IPS DF 19.7 (cell line): ENCODE measurements at regions not wholly inside any gene's neighbourhood (a gene's known extent, or its start where the extent isn't known, plus 50 kb on each side); places are given as distances from the start of the nearest gene placed in this dataset.
"Not testable (repeated sequence)": the region's sequence is repeated elsewhere in the genome, so short reads cannot be mapped to it uniquely, and the experiment has no call there.

ENCODE experiments used
- DNase-seq: peaks from one replicate; pipeline ENCODE4 v3.0.0-alpha.2; 2013; ENCODE audit warnings: low read depth, low spot score

DNA sequence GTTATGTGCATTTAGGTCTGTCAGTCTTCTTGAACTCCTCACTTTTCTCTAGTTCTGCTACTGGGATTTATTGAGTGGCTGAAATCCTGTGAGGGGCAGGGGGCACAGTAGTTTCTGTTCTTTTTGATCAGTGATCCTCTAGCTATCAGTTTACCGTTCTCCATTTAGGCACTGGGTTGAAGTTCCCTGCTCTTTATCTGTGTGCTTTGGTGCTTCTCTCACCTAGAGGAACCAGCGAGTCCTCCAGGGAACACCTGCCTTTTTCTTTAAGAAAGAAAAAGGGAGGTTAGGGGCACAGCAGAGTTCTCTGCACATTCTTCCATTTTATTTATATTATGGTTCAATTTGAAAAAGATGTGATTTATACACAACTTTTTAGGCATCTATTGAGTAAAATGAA, 503.0 kb upstream of the AGA start:
- no peak for DNase-seq

DNA sequence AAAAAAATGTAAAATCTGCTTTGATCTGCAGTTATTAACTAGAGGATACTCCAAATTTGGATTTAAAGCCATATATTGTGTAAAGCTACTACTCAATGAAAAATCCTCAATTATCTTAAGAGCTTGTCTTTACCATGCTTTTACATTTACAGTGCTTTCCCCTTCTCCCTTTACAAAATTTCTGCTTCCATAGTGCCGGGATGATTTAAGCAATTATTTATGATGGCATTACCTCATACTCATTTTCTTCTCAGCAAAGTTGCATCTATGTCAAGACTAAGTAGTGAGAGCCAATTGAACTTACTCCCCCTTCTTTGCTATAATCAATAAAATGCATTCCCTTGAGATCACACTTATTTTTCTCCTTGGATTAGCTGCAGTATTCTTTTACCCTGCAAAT, 505.4 kb upstream of the AGA start:
- no peak for DNase-seq

DNA sequence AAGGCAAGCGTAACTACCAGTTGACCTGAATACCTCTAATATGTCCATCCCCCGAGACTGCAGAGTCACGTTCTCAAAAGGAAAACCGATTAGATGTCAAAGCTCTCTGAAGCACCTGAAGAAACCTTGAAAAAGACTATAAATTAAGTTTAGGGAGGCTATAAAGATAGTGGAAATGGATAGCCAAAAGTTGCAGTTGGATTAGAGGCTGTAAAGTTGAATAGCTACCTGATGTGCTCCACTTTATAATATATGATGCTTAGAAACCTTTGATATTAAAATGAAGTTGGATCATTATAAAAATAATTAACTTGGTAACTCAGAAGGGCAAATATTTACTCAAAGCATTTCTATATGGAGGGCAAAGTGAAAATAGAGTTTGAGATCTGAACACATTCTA, 506.6 kb upstream of the AGA start:
- DNase-seq: no peak

DNA sequence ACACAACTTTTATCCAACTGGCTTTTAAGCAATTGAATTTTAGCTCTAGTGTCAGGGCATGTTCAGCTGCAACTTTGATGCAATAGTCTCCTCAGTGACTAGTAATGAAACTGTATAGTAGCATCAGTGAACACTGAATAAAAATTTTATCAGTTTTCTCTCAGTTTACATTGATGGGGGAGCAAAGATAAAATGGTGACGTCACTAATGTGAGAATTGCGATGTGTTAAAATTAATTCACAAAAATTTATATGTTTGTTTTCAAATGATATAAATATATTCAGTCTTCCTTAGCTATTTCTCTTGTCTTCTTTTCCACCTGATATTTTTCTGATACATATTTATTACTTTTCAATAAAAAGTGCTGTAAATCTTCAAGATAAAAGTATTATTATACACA, 508.8 kb upstream of the AGA start:
- DNase-seq: no peak

DNA sequence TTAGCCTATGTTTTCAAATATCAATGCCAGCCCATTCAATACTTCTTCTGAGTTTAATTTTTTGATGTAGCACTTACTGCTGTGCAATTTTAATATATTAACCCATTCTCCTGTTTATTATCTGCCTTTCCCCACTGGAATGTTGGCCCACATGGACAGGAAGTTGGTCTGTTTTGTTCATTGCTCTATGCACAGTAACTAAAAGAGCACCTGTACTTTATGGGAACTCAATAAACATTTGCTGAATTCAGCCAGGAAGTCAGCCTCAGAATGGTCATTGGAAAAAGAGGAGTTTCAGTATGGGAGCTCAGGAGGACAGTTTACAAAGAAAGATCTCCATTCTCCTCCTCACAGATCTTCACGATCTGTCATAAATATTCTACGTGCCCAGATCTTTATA, 510.5 kb upstream of the AGA start:
- no peak for DNase-seq

DNA sequence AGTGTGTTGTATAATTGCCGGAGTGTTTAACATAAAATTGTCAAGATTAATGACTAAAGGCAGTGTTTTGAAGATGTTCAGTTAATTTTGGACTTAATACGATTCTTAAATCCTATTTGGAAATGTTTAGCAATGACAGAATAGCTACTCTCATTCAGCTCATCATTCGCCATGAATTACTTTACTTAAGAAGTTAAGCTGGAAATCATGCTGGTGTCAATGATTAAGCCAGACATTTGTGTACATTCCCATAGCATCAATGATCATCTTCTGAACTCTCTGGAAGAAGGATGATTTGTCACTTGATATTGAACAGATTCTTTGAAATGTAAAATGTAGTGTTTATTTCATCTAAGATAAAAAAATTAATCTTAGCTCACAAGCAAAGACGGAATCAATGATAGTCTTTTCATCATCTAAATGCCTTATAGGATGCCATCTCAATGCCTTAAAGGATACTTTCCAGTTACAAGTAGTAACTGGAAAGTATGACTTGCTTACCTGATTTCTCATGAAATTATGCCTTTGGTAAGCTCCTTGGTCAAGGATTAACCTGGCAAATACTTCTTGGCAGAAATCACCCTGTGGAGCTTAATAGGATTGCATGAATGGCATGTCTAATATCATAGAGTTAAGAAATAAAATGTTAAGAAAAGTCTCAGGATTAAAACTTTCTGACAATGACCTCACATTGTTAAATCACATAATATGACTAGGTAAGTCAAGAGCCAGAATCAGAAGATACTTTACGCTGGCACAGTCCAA, 515.5 kb upstream of the AGA start:
- DNase-seq: no peak

DNA sequence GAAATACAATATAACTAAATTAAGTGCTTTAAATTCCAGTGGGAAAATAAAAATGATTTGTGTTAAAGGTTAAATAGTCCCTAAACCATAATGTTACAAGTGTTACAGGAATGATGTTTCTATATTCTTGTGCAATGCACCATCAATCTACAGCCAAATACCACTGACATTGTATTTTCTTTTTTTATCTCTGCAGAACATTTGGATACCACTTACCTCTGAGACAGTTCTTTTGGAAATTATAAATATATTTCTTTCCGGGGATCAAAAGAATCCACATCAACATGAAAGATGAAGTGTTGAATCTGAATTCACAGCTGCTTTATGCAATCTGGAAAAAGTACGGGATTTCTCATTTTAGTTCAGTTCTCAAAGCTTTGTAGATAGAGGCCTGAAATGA, 518.3 kb upstream of the AGA start:
- DNase-seq: no peak

DNA sequence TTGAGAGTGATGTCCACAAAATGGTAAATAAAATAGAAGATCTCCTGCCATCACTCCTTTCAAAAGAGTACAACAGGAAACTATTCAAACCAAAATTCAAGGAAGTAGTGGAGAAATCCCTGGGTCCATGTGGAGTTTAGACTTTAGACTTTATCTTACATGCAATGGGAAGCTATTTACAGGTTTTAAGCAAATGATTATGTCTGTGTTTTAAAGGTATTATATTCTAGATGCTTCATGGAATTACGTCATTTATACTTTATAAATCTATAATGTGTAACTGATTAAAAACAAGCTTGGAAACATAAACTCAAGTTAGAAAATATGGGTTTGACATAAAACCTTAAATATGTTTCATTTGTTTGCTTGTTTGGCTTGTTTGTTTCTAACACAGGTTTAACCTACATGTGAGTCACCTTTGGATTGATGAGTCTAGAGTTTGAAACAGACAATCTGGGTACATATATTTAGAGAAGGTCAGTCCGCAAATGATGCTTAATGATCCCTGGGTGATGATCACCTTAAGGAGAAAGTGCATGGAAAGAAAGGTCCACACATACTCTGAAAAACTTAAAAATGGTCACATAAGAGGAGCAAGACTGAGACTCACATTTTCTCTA, 519.6 kb upstream of the AGA start:
- no peak for DNase-seq

DNA sequence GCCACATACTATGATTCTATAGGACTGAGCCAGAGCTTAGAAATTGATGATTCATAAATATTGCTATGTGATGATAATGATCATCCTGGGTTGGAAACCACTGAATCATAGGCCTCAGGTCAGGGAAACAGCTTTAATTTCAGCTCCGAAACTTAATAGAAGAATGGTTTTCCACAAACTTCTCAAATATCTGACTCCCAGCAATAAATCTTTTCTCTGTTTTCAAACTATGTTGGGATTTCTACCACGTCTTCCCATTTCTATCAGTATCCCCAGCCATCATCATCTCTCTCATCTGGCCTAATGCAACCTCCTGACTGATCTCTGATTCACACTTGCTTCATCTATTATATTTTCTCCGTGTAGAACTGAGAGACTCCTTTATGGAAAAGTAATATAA, 521.8 kb upstream of the AGA start:
- no peak for DNase-seq

DNA sequence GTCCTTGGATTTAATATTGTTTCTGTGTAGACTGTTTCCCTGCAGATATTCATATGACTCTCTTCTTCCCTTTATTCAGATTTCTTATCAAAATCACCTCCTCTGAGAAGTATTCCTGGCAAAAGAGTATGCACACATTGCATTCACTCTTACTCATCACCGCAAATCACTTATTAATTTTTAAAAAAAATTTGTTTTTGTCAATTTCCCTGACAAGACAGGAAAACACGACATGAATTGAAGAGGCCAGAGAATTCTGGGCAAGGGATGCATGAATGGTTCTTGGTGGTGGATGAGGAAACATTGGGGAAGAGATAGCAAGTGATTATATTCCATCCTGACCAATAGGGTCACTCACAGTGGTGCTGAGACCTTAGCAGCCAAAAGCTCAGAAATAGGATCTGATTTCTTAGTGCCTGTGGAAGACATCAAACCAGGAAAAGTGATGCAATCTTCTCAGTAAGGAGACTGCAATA, 522.5 kb upstream of the AGA start:
- DNase-seq: no peak

DNA sequence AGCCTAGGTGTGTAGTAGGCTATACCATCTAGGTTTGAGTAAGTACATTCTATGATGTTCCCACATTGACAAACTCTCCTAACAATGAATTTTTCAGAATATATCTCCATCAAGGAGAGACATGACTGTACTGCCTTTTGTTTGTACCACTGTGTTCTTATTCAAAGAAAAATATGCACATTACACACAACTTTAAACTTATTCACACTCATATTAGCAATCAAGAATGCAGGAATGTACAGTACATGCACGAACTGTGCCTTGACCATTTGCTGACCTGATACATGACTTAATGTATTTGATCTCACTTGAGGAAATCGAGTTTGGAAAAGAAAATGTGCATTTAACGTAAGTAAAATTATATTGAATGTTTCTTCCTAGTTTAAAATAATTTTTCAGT, 525.1 kb upstream of the AGA start:
- DNase-seq: no peak

DNA sequence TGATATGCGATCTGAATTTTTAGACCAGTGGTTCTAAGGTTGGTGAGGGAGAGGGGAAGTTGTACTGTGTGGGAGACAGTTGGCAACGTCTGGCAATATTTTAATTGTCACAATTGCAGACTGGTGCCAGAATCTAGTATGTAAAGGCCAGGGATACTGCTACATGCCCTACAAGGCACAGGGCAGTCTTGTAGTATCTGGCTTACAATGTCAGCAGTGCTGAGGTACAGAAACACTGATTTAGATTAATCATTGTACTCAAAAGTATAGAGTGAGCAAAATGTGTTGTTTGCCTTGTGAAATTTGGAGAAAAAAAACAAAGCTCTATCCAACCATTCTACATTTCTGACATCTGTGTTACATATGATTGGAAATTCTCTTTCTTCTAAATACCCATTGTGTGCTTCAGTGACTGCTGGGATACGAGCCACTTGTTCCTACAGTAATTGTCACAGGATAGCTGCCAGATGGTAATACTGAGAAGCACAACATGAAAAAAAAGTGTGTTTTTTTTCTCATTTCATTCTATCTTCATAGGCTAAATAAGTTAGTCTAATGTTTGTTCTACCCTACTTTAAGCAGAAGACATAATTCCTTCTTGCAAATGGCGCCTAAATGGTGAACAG, 526.7 kb upstream of the AGA start:
- DNase-seq: no peak

DNA sequence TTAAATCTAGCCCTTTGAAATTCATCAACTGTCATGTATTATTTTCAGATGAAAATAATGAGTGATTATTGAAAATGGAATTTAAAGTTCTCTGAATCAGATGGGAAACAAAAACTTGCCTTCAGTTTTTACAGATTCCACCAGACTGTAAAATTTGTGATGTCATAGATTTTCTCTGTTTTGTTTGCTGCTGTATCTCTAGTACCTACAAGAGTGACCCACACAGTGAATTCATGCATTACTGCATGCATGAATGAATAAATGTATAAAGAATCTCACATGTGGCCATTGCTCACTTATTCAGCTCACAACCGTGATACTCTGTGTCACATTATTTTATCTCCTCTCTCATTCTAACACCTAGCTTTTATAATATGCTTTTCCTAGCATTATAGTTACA, 532.2 kb upstream of the AGA start:
- DNase-seq: no peak

DNA sequence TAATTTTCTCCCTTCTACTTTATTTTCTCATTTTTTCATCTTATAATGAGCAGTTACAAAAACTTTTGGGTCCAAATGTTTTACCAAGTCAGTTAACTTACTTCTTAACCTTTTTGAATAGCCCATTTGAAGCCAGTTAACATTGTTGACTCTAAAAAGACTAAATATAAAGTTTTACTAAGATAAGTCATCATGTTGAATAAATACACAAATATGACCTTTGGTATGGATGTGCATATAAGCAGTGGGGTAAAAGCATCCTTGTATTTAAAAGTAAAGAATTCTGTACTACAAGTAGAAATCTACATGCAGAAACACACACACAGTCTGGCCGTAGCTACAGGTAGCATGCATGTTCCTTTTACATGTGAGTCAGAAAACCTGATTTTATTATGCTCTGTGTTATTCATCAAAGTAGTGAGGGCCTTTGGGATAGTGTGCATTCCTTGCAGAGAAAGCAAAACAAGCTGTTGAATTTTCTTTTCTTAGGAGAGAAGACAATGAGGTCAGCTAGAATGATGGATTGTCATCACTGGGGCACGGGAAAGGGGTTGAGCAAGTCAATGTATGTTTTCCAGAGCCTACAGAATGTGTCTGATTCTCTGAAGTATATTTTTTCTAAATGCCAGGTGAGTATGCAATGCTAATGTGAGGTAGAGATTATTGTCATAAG, 533.2 kb upstream of the AGA start:
- no peak for DNase-seq

DNA sequence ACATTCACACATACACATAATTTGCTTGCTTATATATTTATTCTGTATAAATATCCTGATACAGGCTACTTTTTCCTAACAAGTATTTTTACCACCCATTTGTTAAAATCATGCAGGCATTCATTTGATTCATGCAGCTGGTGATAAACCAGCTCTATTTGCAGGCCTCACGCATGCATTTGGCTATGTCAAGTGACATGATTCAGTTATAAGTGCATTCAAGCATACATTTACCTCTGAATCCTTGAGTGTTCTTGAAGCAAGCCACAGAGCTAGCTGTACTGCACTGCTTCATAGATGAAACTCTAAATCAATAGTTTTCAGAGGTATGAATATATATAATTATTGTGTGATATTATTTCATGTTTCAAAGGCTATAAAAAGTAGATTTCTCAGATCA, 544.0 kb upstream of the AGA start:
- DNase-seq: no peak

DNA sequence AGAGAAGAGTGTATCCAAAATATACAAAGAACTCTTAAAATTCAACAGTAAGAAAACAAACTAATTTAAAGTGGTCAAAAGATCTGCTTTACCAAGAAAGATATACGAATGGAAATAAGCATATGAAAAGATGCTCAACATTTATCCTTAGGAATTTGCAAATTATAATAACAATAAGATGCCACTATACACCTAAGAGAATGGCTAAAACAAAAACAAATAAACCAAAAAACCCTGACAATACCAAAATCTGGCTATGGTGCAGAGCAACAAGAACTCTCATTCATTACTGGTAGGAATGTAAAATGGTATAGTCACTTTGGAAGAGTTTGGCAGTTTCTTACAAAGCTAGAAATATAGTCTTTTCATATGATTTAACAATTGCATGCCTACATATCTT, 545.7 kb upstream of the AGA start:
- DNase-seq: no peak

DNA sequence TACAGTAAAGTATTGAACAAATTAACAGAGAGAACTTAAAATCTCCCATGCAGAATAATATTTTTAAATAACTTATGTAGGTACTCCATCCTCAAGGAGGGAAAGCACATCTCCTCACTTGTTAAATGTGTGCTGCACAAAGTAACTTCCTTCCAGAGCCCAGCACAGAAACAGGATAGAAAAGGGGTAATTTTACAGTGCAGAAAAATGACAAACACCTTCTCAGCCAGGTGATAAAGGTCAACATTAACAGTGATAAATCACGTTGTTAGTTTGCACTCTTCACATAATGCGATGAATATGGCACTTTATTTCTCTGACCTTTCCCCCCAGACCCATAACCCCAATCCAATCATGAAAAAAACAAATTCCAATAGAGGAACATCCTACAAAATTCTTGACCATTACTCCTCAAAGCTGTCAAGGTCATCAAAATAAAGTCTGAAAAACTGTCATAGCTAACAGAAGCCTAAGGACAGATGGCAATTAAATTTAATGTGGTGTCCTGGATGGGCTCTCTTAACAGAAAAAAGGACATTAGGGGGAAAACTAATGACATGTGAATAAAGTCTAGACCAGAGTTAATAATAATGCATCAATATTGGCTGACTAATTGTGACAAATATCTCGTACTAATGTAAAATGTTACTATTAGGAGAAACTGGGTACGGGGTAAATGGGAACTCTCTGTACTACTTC, 547.4 kb upstream of the AGA start:
- no peak for DNase-seq

DNA sequence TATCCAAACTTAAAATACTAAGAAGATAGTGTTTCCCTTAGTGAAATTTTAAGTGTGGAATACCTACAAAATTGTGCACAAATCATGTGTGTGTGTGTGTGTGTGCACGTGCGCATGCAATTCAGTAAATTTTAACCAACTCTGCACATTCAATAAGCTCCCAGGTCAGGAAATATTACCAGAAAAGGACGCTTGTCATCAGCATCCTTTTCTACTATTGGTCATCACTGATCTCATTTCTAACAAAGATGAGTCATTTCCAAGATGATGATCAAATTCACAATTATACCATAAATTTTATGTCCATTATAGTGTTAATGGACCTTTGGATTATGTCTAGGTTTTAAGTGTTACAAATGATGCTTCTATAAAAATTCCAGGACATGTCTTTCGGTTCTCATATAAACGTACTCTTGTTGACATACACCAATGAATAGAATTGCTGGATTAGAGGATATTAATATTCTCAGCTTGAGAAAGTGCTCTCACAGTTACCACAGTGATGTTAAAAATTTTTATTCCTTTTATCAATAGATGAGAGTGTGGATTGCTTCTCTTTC, 560.9 kb upstream of the AGA start:
- no peak for DNase-seq

DNA sequence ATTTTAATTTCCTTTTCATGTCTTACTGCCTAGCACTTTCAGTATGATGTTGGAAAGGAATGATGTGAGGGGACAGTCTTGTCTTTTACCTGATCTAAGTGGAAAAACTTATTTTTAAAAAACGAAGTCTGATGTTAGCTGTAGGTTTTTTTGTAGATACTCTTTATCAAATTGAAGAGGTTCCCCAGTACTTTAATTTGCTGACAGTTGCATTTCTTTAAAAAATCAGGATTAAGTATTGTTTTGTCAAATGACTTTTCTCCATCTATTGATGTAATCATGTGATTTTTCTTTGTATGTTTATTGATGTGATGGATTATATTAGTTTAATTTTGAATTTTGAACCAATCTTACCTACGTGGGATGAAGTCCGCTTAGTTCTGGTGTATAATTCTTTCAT, 568.4 kb upstream of the AGA start:
- no peak for DNase-seq

DNA sequence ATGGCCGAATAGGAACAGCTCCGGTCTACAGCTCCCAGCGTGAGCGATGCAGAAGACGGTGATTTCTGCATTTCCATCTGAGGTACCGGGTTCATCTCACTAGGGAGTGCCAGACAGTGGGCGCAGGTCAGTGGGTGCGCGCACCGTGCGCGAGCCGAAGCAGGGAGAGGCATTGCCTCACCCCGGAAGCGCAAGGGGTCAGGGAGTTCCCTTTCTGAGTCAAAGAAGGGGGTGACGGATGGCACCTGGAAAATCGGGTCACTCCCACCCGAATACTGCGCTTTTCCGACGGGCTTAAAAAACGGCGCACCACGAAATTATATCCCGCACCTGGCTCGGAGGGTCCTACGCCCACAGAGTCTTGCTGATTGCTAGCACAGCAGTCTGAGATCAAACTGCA, 572.8 kb upstream of the AGA start:
- DNase-seq: not testable (repeated sequence)

DNA sequence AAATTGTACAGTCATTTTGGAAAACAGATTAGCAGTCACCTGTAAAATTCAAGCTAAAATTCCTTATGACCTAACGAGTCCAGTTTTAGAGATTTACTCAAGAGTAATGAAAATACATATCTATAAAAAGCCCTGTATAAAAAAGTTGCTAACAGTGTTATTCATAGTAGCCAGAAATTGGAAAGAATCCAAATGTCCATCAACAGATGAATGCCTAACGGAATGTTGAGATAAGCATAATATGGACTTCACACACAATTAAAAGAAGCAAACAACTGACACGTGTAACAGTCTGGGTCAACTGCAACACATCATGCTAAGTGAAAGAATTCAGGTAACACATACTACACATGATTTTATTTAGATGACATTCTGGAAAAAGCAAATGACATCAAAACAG, 584.8 kb upstream of the AGA start:
- DNase-seq: no peak

DNA sequence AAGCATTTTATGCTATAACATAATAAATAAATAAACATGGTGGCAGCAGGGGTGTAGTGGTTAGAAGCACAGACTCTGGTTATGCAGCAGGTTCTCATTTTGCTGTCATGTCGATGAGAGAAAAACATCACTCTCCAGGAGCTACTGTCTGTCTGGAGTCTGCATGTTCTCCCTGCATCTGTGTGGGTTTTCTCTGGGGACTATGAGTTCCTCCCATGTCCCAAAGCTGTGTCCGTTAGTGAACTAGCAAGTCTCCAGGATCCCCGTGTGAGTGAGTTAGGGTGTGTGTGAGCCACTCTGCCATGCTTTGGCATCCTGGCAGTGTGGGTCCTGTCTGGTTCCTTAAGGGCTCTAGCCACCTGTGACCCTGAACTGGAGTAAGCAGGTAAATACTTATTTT, 585.6 kb upstream of the AGA start:
- DNase-seq: no peak
